PC-3 (cell line): ENCODE measurements at regions not wholly inside any gene's neighbourhood (a gene's known extent, or its start where the extent isn't known, plus 50 kb on each side); places are given as distances from the start of the nearest gene placed in this dataset.

Experiments used
- ATAC-seq: fragments of 200-7000 bp; cut with Tn5 transposase; 2 replicates; pipeline ENCODE4 v1.9.1; 2020; ENCODE audit warnings: mild to moderate bottlenecking, moderate library complexity
- BruUV-seq: library from RNA; stranded (reverse); fragments of 400-500 nt; replicated peaks from 2 replicates; lab custom pipeline; 2021; lab: Mats Ljungman, UMichigan
- CTCF ChIA-PET: fragments of 300-600 bp; sonication (Branson Sonifier 250); formaldehyde crosslinking; loops from one replicate; lab custom pipeline; 2022; ENCODE audit warnings: antibody characterized with exemption; lab: Charles Lee
- POLR2A ChIA-PET: fragments of 300-600 bp; sonication (Branson Sonifier 250); formaldehyde crosslinking; loops from one replicate; lab custom pipeline; 2022; ENCODE audit warnings: antibody characterized with exemption; ENCODE audit not compliant: unreplicated experiment; lab: Charles Lee
- DNase-seq: peaks from one replicate; pipeline ENCODE4 v3.0.0-alpha.2; 2015
- H2AFZ ChIP-seq: fragments of 300-600 bp; sonication (generic); 2 replicates; pipeline ENCODE4 v1.6.0; 2016; ENCODE audit warnings: antibody characterized with exemption, low read length
- H3F3A ChIP-seq: fragments of 300-600 bp; sonication (generic); one replicate; pipeline ENCODE4 v1.6.0; 2017; ENCODE audit warnings: antibody characterized with exemption, low read length, control low read depth, mild to moderate bottlenecking; ENCODE audit not compliant: unreplicated experiment
- H3K27ac ChIP-seq: fragments of 300-600 bp; sonication (generic); 2 replicates; pipeline ENCODE4 v1.5.1; 2016; ENCODE audit warnings: mild to moderate bottlenecking, low read length
- H3K27me3 ChIP-seq: fragments of 300-600 bp; sonication (generic); 2 replicates; pipeline ENCODE4 v1.6.1; 2016; ENCODE audit warnings: low read length, mixed read lengths
- H3K36me3 ChIP-seq: fragments of 300-600 bp; sonication (generic); 2 replicates; pipeline ENCODE4 v1.6.1; 2016; ENCODE audit warnings: low read depth, mixed run types, low read length, mixed read lengths
- H3K4me1 ChIP-seq: fragments of 300-600 bp; sonication (generic); 2 replicates; pipeline ENCODE4 v1.5.1; 2016; ENCODE audit warnings: low read length; ENCODE audit not compliant: insufficient read depth
- H3K4me2 ChIP-seq: fragments of 300-600 bp; sonication (generic); 2 replicates; pipeline ENCODE4 v1.6.0; 2016; ENCODE audit warnings: low read length
- H3K4me3 ChIP-seq: fragments of 300-600 bp; sonication (generic); 2 replicates; pipeline ENCODE4 v1.5.1; 2016; ENCODE audit warnings: mild to moderate bottlenecking, low read length, mixed read lengths
- H3K79me2 ChIP-seq: fragments of 300-600 bp; sonication (generic); 2 replicates; pipeline ENCODE4 v1.6.1; 2017; ENCODE audit warnings: low read length, mixed read lengths
- H3K9ac ChIP-seq: fragments of 300-600 bp; sonication (generic); 2 replicates; pipeline ENCODE4 v1.6.0; 2016; ENCODE audit warnings: mild to moderate bottlenecking, low read length
- H3K9me2 ChIP-seq: fragments of 300-600 bp; sonication (generic); replicated peaks from 2 replicates; pipeline ENCODE4 v1.6.1; 2016; ENCODE audit warnings: mixed run types, low read length, mixed read lengths
- H3K9me3 ChIP-seq: fragments of 300-600 bp; sonication (generic); 2 replicates; pipeline ENCODE4 v1.6.1; 2016; ENCODE audit warnings: low read length, mixed read lengths
- H4K20me1 ChIP-seq: fragments of 300-600 bp; sonication (generic); 2 replicates; pipeline ENCODE4 v1.6.1; 2016; ENCODE audit warnings: low read length, mixed read lengths
- CTCF ChIP-seq: fragments of 300-600 bp; sonication (generic); conservative IDR thresholded peaks from 2 replicates; pipeline ENCODE4 v1.5.1; 2017; ENCODE audit warnings: antibody characterized with exemption, low read depth, mild to moderate bottlenecking, low read length
- EZH2 ChIP-seq: fragments of 300-600 bp; sonication (generic); IDR thresholded peaks from one replicate; pipeline ENCODE4 v1.6.1; 2017; ENCODE audit warnings: antibody characterized with exemption, mild to moderate bottlenecking, low read length; ENCODE audit not compliant: unreplicated experiment
- EZH2phosphoT487 ChIP-seq: fragments of 300-600 bp; sonication (generic); IDR thresholded peaks from 2 replicates; pipeline ENCODE4 v1.6.1; 2018; ENCODE audit warnings: mild to moderate bottlenecking, antibody characterized with exemption, low read length, borderline replicate concordance
- intact Hi-C: fragments of 100-400 bp; cut with micrococcal nuclease; formaldehyde crosslinking; loops from 2 replicates; pipeline ENCODE4 v1.9.0; 2023

GRCh38 chr2:239570971-239571520 is 170.2 kb upstream of the HDAC4 start:
- intact Hi-C loops, result no loop called here
- DNase-seq, result no peak
- Histone ChIP-seq H3K27me3 (peaks cover 91% of the 10 kb centered on the region), H3K9me3 (no peaks in the 10 kb centered on the region), H3K9me2 (no peaks in the 10 kb centered on the region), H3K27ac (no peak overlapping the region), H2AFZ (no peak overlapping the region), H3K36me3 (no peaks in the 10 kb centered on the region), H3K4me3 (no peak overlapping the region), H3K4me1 (no peaks in the 10 kb centered on the region), H3K4me2 (no peak overlapping the region), H4K20me1 (no peaks in the 10 kb centered on the region), H3F3A (no peaks in the 10 kb centered on the region), H3K79me2 (no peaks in the 10 kb centered on the region), H3K9ac (no peak overlapping the region)
- TF ChIP-seq EZH2 (no peak), EZH2phosphoT487 (no peak), CTCF (no peak)
- ATAC-seq, result no peak
- ChIA-PET POLR2A (no interaction called here), CTCF (no interaction called here)
- no TSS peak for BruUV-seq

GRCh38 chr2:239570216-239570925 is 169.6 kb upstream of the HDAC4 start:
- Histone ChIP-seq H3K27ac (no peak overlapping the region), H3K4me2 (no peak overlapping the region), H3K9me3 (no peaks in the 10 kb centered on the region), H3K36me3 (no peaks in the 10 kb centered on the region), H3K4me1 (no peaks in the 10 kb centered on the region), H3K4me3 (no peak overlapping the region), H3K79me2 (no peaks in the 10 kb centered on the region), H3F3A (no peaks in the 10 kb centered on the region), H3K9me2 (no peaks in the 10 kb centered on the region), H3K27me3 (peaks cover 91% of the 10 kb centered on the region), H3K9ac (no peak overlapping the region), H2AFZ (no peak overlapping the region), H4K20me1 (no peaks in the 10 kb centered on the region)
- DNase-seq (no peak), ATAC-seq (no peak)
- TF ChIP-seq EZH2phosphoT487 (no peak), EZH2 (no peak), CTCF (no peak)
- CTCF ChIA-PET, result no interaction called here
- intact Hi-C loops, result no loop called here
- POLR2A ChIA-PET, result no interaction called here
- BruUV-seq, result no TSS peak

GRCh38 chr2:239569401-239570090 is 168.7 kb upstream of the HDAC4 start:
- H3K79me2 ChIP-seq, result no peaks in the 10 kb centered on the region
- TF ChIP-seq EZH2phosphoT487 (no peak), EZH2 (no peak), CTCF (no peak)
- ATAC-seq (peak; percentile 42), DNase-seq (peak; percentile 12)
- no peak overlapping the region for H3K27ac ChIP-seq
- no peak overlapping the region for H3K9ac ChIP-seq
- no peak overlapping the region for H2AFZ ChIP-seq
- POLR2A ChIA-PET, result no interaction called here
- no peaks in the 10 kb centered on the region for H3K36me3 ChIP-seq
- intact Hi-C loops, result no loop called here
- peaks cover 92% of the 10 kb centered on the region for H3K27me3 ChIP-seq
- no peaks in the 10 kb centered on the region for H4K20me1 ChIP-seq
- H3K9me3 ChIP-seq, result no peaks in the 10 kb centered on the region
- no peaks in the 10 kb centered on the region for H3K4me1 ChIP-seq
- no peaks in the 10 kb centered on the region for H3F3A ChIP-seq
- H3K4me3 ChIP-seq, result no peak overlapping the region
- CTCF ChIA-PET, result no interaction called here
- no TSS peak for BruUV-seq
- no peak overlapping the region for H3K4me2 ChIP-seq
- no peaks in the 10 kb centered on the region for H3K9me2 ChIP-seq
